ENCODE measurements at regions not wholly inside any gene's neighbourhood (a gene's known extent, or its start where the extent isn't known, plus 50 kb on each side); places are given as distances from the start of the nearest gene placed in this dataset.

DNA sequence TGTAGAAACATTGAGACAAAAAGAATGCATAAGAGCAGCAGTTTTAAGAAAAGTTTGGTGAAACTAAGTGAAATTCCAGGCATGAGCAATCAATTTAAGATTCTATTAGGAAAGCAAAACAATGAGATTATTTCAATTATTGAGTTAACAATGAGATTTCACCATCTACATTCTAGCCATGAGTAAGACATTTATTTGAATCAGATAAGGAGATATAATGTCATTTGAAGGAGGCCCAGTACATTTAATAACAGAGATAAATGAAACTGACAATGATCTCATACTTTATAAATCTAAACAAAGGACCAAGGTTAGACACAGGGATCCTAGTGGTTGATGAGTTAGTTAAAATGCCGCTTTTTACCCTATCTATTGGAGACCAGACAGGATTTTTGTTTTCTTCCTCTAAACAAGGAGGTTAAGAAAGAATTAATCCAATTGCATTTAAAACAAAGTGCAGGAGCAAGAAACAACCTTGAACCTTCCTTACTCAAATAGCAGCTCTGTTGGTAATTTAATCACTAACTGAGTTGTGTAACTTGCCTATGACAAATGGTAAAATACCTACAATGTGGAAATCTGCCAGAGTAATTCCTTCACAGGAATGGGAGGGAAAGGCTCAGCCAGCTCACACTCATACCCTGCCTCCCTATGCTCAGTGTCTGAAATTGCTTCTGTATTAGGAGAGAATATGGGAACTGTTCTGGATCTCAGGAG is 103.5 kb upstream of the NR3C1 start:
- Histone ChIP-seq H3K4me3 (no peak overlapping the region), H3K27ac (no peak overlapping the region), H3K27me3 (no peaks in the 10 kb centered on the region), H3K4me1 (peaks cover 11% of the 10 kb centered on the region), H3K9me3 (no peaks in the 10 kb centered on the region), H3K36me3 (no peaks in the 10 kb centered on the region)
- DNase-seq (no peak), ATAC-seq (peak; percentile 85)
- intact Hi-C loops (cut with DNase I) = no loop called here
- TF ChIP-seq, protein P1, sequence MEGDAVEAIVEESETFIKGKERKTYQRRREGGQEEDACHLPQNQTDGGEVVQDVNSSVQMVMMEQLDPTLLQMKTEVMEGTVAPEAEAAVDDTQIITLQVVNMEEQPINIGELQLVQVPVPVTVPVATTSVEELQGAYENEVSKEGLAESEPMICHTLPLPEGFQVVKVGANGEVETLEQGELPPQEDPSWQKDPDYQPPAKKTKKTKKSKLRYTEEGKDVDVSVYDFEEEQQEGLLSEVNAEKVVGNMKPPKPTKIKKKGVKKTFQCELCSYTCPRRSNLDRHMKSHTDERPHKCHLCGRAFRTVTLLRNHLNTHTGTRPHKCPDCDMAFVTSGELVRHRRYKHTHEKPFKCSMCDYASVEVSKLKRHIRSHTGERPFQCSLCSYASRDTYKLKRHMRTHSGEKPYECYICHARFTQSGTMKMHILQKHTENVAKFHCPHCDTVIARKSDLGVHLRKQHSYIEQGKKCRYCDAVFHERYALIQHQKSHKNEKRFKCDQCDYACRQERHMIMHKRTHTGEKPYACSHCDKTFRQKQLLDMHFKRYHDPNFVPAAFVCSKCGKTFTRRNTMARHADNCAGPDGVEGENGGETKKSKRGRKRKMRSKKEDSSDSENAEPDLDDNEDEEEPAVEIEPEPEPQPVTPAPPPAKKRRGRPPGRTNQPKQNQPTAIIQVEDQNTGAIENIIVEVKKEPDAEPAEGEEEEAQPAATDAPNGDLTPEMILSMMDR (IDR thresholded peaks at IDR 0.05) = no peak

GRCh38 chr5:143505934-143506333 is 102.4 kb upstream of the NR3C1 start:
- ATAC-seq (no peak), DNase-seq (no peak)
- no peak overlapping the region for H3K27ac ChIP-seq
- H3K9me3 ChIP-seq = no peaks in the 10 kb centered on the region
- intact Hi-C loops (cut with DNase I) = no loop called here
- no peaks in the 10 kb centered on the region for H3K36me3 ChIP-seq
- no peak overlapping the region for H3K4me3 ChIP-seq
- no peaks in the 10 kb centered on the region for H3K27me3 ChIP-seq
- H3K4me1 ChIP-seq = peaks cover 11% of the 10 kb centered on the region
- TF ChIP-seq, protein P1 (IDR thresholded peaks at IDR 0.05) = no peak

GRCh38 chr5:143505354-143505753 is 101.9 kb upstream of the NR3C1 start:
- intact Hi-C loops (cut with DNase I) = no loop called here
- TF ChIP-seq, protein P1 (IDR thresholded peaks at IDR 0.05) = no peak
- Histone ChIP-seq H3K4me1 (peaks cover 11% of the 10 kb centered on the region), H3K4me3 (no peak overlapping the region), H3K27ac (no peak overlapping the region), H3K9me3 (no peaks in the 10 kb centered on the region), H3K27me3 (no peaks in the 10 kb centered on the region), H3K36me3 (no peaks in the 10 kb centered on the region)
- ATAC-seq (no peak), DNase-seq (no peak)

DNA sequence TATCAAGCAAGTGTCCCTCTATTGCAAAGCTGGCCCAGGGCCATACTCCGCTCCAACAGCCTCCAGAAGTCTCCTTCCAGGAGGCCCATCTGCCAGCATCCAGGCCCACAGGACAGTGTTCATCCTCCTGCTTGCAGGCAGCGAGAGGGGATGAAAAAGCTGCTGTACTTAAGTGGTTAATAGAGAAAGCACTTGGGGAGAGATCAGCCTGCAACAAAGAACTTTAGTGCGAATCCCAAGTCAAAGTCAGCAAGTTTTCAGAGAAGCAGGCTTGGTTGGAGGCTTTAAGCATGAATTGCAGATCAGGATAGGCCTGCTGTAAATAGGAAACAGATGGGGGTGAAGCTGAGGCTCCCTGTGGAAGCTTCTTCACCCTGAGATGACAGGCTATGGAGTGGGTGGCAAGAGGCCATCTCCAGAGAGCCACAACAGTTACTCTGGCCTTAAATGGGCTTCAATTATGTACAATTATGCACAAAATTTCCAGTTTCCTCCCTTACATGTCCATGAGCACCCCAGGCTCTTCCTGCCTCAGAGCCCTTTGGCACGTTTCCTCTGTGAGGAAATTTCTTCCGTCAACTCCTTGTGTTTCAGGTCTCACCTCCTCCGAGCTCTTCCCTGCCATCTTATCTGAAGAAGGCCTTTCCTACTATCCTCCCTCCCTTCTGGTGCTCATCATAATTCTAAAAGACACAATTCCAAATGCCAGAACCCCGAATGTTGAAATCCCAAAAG is 98.0 kb upstream of the NR3C1 start:
- Histone ChIP-seq H3K27me3 (no peaks in the 10 kb centered on the region), H3K4me3 (no peak overlapping the region), H3K27ac (no peak overlapping the region), H3K36me3 (no peaks in the 10 kb centered on the region), H3K9me3 (no peaks in the 10 kb centered on the region), H3K4me1 (peaks cover 2% of the 10 kb centered on the region)
- no peak for DNase-seq
- intact Hi-C loops (cut with DNase I) = no loop called here
- ATAC-seq = no peak
- TF ChIP-seq, protein P1 (IDR thresholded peaks at IDR 0.05) = no peak

- Histone ChIP-seq H3K4me3 (no peak overlapping the region), H3K36me3 (no peaks in the 10 kb centered on the region), H3K27me3 (no peaks in the 10 kb centered on the region), H3K9me3 (no peaks in the 10 kb centered on the region), H3K27ac (no peak overlapping the region), H3K4me1 (peaks cover 19% of the 10 kb centered on the region)
- DNase-seq = no peak
- intact Hi-C loops (cut with DNase I) = no loop called here
- ATAC-seq = no peak
- TF ChIP-seq, protein P1 (IDR thresholded peaks at IDR 0.05) = no peak
Observed at GRCh38 chr5:143499480-143500114, 96.1 kb upstream of the NR3C1 start.

All from upper lobe of right lung (tissue), 1 donor.